HepG2 (cell line): ENCODE measurements at regions not wholly inside any gene's neighbourhood (a gene's known extent, or its start where the extent isn't known, plus 50 kb on each side); places are given as distances from the start of the nearest gene placed in this dataset.
A peak's percentile ranks its signal among the peaks of the same experiment; 100 is the strongest.

Experiments
- ELF4 ChIP-seq: sonication (generic); formaldehyde crosslinking; IDR thresholded peaks from 2 replicates; pipeline ENCODE4 v1.5.0; 2020; ENCODE audit warnings: missing genetic modification reagents, mild to moderate bottlenecking, moderate library complexity, borderline replicate concordance
- IRF9 ChIP-seq: sonication (generic); formaldehyde crosslinking; IDR thresholded peaks from 2 replicates; pipeline ENCODE4 v1.8.0; 2022; ENCODE audit warnings: missing genetic modification reagents, mild to moderate bottlenecking, borderline replicate concordance
- ISL2 ChIP-seq: sonication (generic); formaldehyde crosslinking; IDR thresholded peaks from 2 replicates; pipeline ENCODE4 v1.5.0; 2020; ENCODE audit warnings: missing genetic modification reagents
- MNT ChIP-seq: fragments of 450-650 bp; IDR thresholded peaks from 2 replicates; pipeline ENCODE4 v1.6.1; 2016
- MZF1 ChIP-seq: sonication (generic); formaldehyde crosslinking; IDR thresholded peaks from 2 replicates; pipeline ENCODE4 v1.8.1; 2023; ENCODE audit warnings: mild to moderate bottlenecking, missing genetic modification reagents, borderline replicate concordance
- PRMT3 ChIP-seq: sonication (generic); formaldehyde crosslinking; IDR thresholded peaks from 2 replicates; pipeline ENCODE4 v1.8.1; 2022; ENCODE audit warnings: low read depth, mild to moderate bottlenecking, moderate library complexity, missing genetic modification reagents, borderline replicate concordance
- REL ChIP-seq: sonication (generic); formaldehyde crosslinking; conservative IDR thresholded peaks from 2 replicates; pipeline ENCODE4 v1.8.0; 2022; ENCODE audit warnings: mild to moderate bottlenecking, missing genetic modification reagents, moderate library complexity
- SCMH1 ChIP-seq: sonication (generic); formaldehyde crosslinking; IDR thresholded peaks from 2 replicates; pipeline ENCODE4 v1.9.0; 2021; ENCODE audit warnings: missing genetic modification reagents, mild to moderate bottlenecking, borderline replicate concordance
- ZKSCAN5 ChIP-seq: sonication (generic); formaldehyde crosslinking; IDR thresholded peaks from 2 replicates; pipeline ENCODE4 v1.5.1; 2020; ENCODE audit warnings: mild to moderate bottlenecking, missing genetic modification reagents
- ZNF496 ChIP-seq: sonication (generic); formaldehyde crosslinking; IDR thresholded peaks from 2 replicates; pipeline ENCODE4 v1.8.1; 2023; ENCODE audit warnings: mild to moderate bottlenecking, moderate library complexity, missing genetic modification reagents; ENCODE audit not compliant: insufficient replicate concordance
- ZNF501 ChIP-seq: sonication (generic); formaldehyde crosslinking; IDR thresholded peaks from 2 replicates; pipeline ENCODE4 v1.5.1; 2020; ENCODE audit warnings: mild to moderate bottlenecking, moderate library complexity, missing genetic modification reagents
- ZSCAN21 ChIP-seq: sonication (generic); formaldehyde crosslinking; IDR thresholded peaks from 2 replicates; pipeline ENCODE4 v1.8.0; 2022; ENCODE audit warnings: mild to moderate bottlenecking, missing genetic modification reagents, moderate library complexity, borderline replicate concordance
- ZSCAN25 ChIP-seq: sonication (generic); formaldehyde crosslinking; IDR thresholded peaks from 2 replicates; pipeline ENCODE4 v1.8.0; 2022; ENCODE audit warnings: mild to moderate bottlenecking, missing genetic modification reagents
- TF ChIP-seq, protein P1 (sequence below): sonication (generic); IDR thresholded peaks from 2 replicates; pipeline ENCODE4 v1.6.1; 2016; ENCODE audit warnings: low read depth, borderline replicate concordance
- TF ChIP-seq, protein P2 (sequence below): IDR thresholded peaks from 2 replicates; pipeline ENCODE4 v1.6.1; 2016; ENCODE audit warnings: low read depth, missing genetic modification reagents, missing compliant biosample characterization
- TF ChIP-seq, protein P3 (sequence below), 2 experiments: sonication (generic) in 1 of 2; formaldehyde crosslinking in 1 of 2; IDR thresholded peaks; 2 replicates each; pipeline versions ENCODE4 v1.4.0 to v1.6.1; 2016 to 2020; ENCODE audit warnings: borderline replicate concordance in 1 of 2, low read depth in 1 of 2, mild to moderate bottlenecking in 1 of 2, missing genetic modification reagents in 1 of 2

- TF ChIP-seq, protein P1, sequence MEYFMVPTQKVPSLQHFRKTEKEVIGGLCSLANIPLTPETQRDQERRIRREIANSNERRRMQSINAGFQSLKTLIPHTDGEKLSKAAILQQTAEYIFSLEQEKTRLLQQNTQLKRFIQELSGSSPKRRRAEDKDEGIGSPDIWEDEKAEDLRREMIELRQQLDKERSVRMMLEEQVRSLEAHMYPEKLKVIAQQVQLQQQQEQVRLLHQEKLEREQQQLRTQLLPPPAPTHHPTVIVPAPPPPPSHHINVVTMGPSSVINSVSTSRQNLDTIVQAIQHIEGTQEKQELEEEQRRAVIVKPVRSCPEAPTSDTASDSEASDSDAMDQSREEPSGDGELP: no peak
- no peak for TF ChIP-seq ZKSCAN5 (CRISPR knock-in tag)
- no peak for TF ChIP-seq MNT
- TF ChIP-seq ZNF501 (CRISPR knock-in tag): no peak
- no peak for TF ChIP-seq ZSCAN21 (CRISPR knock-in tag)
- no peak for TF ChIP-seq SCMH1
- TF ChIP-seq REL (CRISPR knock-in tag): no peak
- TF ChIP-seq ZNF496 (CRISPR knock-in tag): no peak
- no peak for TF ChIP-seq ELF4 (CRISPR knock-in tag)
- no peak for TF ChIP-seq IRF9
- TF ChIP-seq, protein P2, sequence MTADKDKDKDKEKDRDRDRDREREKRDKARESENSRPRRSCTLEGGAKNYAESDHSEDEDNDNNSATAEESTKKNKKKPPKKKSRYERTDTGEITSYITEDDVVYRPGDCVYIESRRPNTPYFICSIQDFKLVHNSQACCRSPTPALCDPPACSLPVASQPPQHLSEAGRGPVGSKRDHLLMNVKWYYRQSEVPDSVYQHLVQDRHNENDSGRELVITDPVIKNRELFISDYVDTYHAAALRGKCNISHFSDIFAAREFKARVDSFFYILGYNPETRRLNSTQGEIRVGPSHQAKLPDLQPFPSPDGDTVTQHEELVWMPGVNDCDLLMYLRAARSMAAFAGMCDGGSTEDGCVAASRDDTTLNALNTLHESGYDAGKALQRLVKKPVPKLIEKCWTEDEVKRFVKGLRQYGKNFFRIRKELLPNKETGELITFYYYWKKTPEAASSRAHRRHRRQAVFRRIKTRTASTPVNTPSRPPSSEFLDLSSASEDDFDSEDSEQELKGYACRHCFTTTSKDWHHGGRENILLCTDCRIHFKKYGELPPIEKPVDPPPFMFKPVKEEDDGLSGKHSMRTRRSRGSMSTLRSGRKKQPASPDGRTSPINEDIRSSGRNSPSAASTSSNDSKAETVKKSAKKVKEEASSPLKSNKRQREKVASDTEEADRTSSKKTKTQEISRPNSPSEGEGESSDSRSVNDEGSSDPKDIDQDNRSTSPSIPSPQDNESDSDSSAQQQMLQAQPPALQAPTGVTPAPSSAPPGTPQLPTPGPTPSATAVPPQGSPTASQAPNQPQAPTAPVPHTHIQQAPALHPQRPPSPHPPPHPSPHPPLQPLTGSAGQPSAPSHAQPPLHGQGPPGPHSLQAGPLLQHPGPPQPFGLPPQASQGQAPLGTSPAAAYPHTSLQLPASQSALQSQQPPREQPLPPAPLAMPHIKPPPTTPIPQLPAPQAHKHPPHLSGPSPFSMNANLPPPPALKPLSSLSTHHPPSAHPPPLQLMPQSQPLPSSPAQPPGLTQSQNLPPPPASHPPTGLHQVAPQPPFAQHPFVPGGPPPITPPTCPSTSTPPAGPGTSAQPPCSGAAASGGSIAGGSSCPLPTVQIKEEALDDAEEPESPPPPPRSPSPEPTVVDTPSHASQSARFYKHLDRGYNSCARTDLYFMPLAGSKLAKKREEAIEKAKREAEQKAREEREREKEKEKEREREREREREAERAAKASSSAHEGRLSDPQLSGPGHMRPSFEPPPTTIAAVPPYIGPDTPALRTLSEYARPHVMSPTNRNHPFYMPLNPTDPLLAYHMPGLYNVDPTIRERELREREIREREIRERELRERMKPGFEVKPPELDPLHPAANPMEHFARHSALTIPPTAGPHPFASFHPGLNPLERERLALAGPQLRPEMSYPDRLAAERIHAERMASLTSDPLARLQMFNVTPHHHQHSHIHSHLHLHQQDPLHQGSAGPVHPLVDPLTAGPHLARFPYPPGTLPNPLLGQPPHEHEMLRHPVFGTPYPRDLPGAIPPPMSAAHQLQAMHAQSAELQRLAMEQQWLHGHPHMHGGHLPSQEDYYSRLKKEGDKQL (CRISPR knock-in tag): 0 out of 2 replicates have a peak, but pooled peaks have one; percentile 19
- no peak for TF ChIP-seq MZF1
- TF ChIP-seq PRMT3 (CRISPR knock-in tag): no peak
- TF ChIP-seq, protein P3, sequence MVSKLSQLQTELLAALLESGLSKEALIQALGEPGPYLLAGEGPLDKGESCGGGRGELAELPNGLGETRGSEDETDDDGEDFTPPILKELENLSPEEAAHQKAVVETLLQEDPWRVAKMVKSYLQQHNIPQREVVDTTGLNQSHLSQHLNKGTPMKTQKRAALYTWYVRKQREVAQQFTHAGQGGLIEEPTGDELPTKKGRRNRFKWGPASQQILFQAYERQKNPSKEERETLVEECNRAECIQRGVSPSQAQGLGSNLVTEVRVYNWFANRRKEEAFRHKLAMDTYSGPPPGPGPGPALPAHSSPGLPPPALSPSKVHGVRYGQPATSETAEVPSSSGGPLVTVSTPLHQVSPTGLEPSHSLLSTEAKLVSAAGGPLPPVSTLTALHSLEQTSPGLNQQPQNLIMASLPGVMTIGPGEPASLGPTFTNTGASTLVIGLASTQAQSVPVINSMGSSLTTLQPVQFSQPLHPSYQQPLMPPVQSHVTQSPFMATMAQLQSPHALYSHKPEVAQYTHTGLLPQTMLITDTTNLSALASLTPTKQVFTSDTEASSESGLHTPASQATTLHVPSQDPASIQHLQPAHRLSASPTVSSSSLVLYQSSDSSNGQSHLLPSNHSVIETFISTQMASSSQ (IDR thresholded peaks at IDR 0.05; ENCODE audit: low read depth): peak; percentile 91
- TF ChIP-seq, protein P3 (CRISPR knock-in tag; IDR thresholded peaks at IDR 0.05; ENCODE audit: borderline replicate concordance): peak; percentile 83; the same call in 1 of the 2 replicates
- TF ChIP-seq ISL2 (CRISPR knock-in tag): 0 out of 2 replicates have a peak, but pooled peaks have one; percentile 41
- TF ChIP-seq ZSCAN25 (CRISPR knock-in tag): no peak
Observed at GRCh38 chr6:141026504-141026903, 1106.2 kb upstream of the GJE1 start (continued).
